GM18519 (cell line): ENCODE measurements at regions not wholly inside any gene's neighbourhood (a gene's known extent, or its start where the extent isn't known, plus 50 kb on each side); places are given as distances from the start of the nearest gene placed in this dataset.
"Not testable (repeated sequence)": the region's sequence is repeated elsewhere in the genome, so short reads cannot be mapped to it uniquely, and the experiment has no call there.

Source experiments
- ATAC-seq: cut with Tn5 transposase; IDR thresholded peaks from one replicate; pipeline ENCODE4 v1.9.1; 2021; ENCODE audit warnings: mild to moderate bottlenecking, moderate library complexity; ENCODE audit not compliant: unreplicated experiment, low FRiP score

GRCh38 chr2:82814146-82814545, 1644.9 kb downstream of the SUCLG1 start:
- no peak for ATAC-seq

GRCh38 chr2:82811946-82812345, 1647.1 kb downstream of the SUCLG1 start:
- ATAC-seq = no peak

GRCh38 chr2:82803307-82803706, 1655.8 kb downstream of the SUCLG1 start:
- no peak for ATAC-seq

GRCh38 chr2:82797469-82797868, 1661.6 kb downstream of the SUCLG1 start:
- ATAC-seq = no peak

- no peak for ATAC-seq
Observed at GRCh38 chr2:82796132-82796531, 1662.9 kb downstream of the SUCLG1 start.

GRCh38 chr2:82795446-82795845, 1663.6 kb downstream of the SUCLG1 start:
- ATAC-seq = no peak

GRCh38 chr2:82793711-82794435, 1665.2 kb downstream of the SUCLG1 start:
- ATAC-seq = no peak

- ATAC-seq = no peak
Observed at GRCh38 chr2:82792316-82792715, 1666.8 kb downstream of the SUCLG1 start.

GRCh38 chr2:82790206-82791021, 1668.7 kb downstream of the SUCLG1 start:
- no peak for ATAC-seq

- no peak for ATAC-seq
Observed at GRCh38 chr2:82789851-82790205, 1669.3 kb downstream of the SUCLG1 start.

- no peak for ATAC-seq
Observed at GRCh38 chr2:82781176-82781915, 1677.7 kb downstream of the SUCLG1 start.

- ATAC-seq = no peak
Observed at GRCh38 chr2:82780050-82780449, 1679.0 kb downstream of the SUCLG1 start.

- no peak for ATAC-seq
Observed at GRCh38 chr2:82752396-82752795, 1706.7 kb downstream of the SUCLG1 start.

- no peak for ATAC-seq
Observed at GRCh38 chr2:82748653-82749052, 1710.4 kb downstream of the SUCLG1 start.

GRCh38 chr2:82740527-82740926, 1718.6 kb downstream of the SUCLG1 start:
- no peak for ATAC-seq

- not testable (repeated sequence) for ATAC-seq
Observed at GRCh38 chr2:82737965-82738364, 1721.1 kb downstream of the SUCLG1 start.

GRCh38 chr2:82735336-82735735, 1723.7 kb downstream of the SUCLG1 start:
- no peak for ATAC-seq

GRCh38 chr2:82731824-82732223, 1727.3 kb downstream of the SUCLG1 start:
- no peak for ATAC-seq

- ATAC-seq = no peak
Observed at GRCh38 chr2:82730811-82731210, 1728.3 kb downstream of the SUCLG1 start.

GRCh38 chr2:82728090-82728489, 1731.0 kb downstream of the SUCLG1 start:
- ATAC-seq = no peak

GRCh38 chr2:82708681-82709080, 1750.4 kb downstream of the SUCLG1 start:
- no peak for ATAC-seq
